HepG2 (cell line): ENCODE measurements at regions not wholly inside any gene's neighbourhood (a gene's known extent, or its start where the extent isn't known, plus 50 kb on each side); places are given as distances from the start of the nearest gene placed in this dataset.

Experiments
- ATAC-seq: fragments of 200-7000 bp; cut with Tn5 transposase; 3 replicates; pipeline ENCODE4 v1.9.1; 2020; ENCODE audit warnings: mild to moderate bottlenecking, moderate library complexity
- BruUV-seq: library from RNA; stranded (reverse); fragments of 400-500 nt; replicated peaks from 2 replicates; lab custom pipeline; 2021; lab: Mats Ljungman, UMichigan
- CTCF ChIA-PET: fragments of 300-600 bp; formaldehyde crosslinking; extraction: SDS; loops from one replicate; lab custom pipeline; 2021; ENCODE audit warnings: low total read pairs, inconsistent platforms, low intra/inter-chr PET ratio; lab: Yijun Ruan, JAX
- POLR2A ChIA-PET: fragments of 350-600 bp; sonication (Branson Sonifier 250); formaldehyde crosslinking; loops from one replicate; lab custom pipeline; 2020; ENCODE audit warnings: antibody characterized with exemption, inconsistent platforms; lab: Yijun Ruan, JAX
- DNase-seq: peaks from one replicate; pipeline ENCODE4 v3.0.0-alpha.2; 2015; ENCODE audit warnings: low spot score
- FAIRE-seq: peaks from 3 replicates; lab custom pipeline; 2011; peaks lifted over from hg19 to GRCh38; lab: Jason Lieb, UNC
- H2AFZ ChIP-seq: one replicate; pipeline ENCODE4 v1.6.1; 2011; ENCODE audit warnings: low read length, inconsistent platforms
- H3K27ac ChIP-seq: fragments of 300-600 bp; 3 replicates; pipeline ENCODE4 v1.8.0; 2011; ENCODE audit warnings: mixed run types, mild to moderate bottlenecking, mixed read lengths, low read length, inconsistent platforms; ENCODE audit not compliant: insufficient read depth; ENCODE audit errors: extremely low read length
- H3K27me3 ChIP-seq, 2 experiments: fragments of 200-600 bp in 1 of 2; 2 replicates in 1 of 2; 3 replicates in 1 of 2; pipeline versions ENCODE4 v1.6.0 to v1.8.0; 2011; ENCODE audit warnings: low read length in 2 of 2, mild to moderate bottlenecking in 2 of 2, moderate library complexity in 2 of 2, inconsistent platforms in 1 of 2; ENCODE audit not compliant: insufficient read depth in 2 of 2, control insufficient read depth in 1 of 2
- H3K36me3 ChIP-seq, 2 experiments: fragments of 200-600 bp in 1 of 2; replicated peaks in 1 of 2; 2 replicates in 1 of 2; 3 replicates in 1 of 2; pipeline versions ENCODE4 v1.5.1 to v1.8.0; 2011; ENCODE audit warnings: low read length in 2 of 2, inconsistent platforms in 1 of 2; ENCODE audit not compliant: insufficient read depth in 2 of 2, control insufficient read depth in 1 of 2
- H3K4me1 ChIP-seq: 2 replicates; pipeline ENCODE4 v1.5.1; 2012; ENCODE audit warnings: low read length, inconsistent platforms; ENCODE audit not compliant: insufficient read depth
- H3K4me2 ChIP-seq: 2 replicates; pipeline ENCODE4 v1.6.0; 2011; ENCODE audit warnings: low read depth, low read length, inconsistent platforms
- H3K4me3 ChIP-seq, 3 experiments: fragments of 200-600 bp in 1 of 3; sonication (generic), shearing (Covaris generic) in 1 of 3; replicated peaks in 1 of 3; 2 replicates each; pipeline ENCODE4 v1.5.1; 2011 to 2016; ENCODE audit warnings: low read length in 3 of 3, inconsistent platforms in 2 of 3, low read depth in 2 of 3, mild to moderate bottlenecking in 2 of 3, control low read depth in 1 of 3, mixed read lengths in 1 of 3; ENCODE audit not compliant: insufficient read depth in 1 of 3
- H3K79me2 ChIP-seq: one replicate; pipeline ENCODE4 v1.6.1; 2011; ENCODE audit warnings: low read length, inconsistent platforms; ENCODE audit not compliant: insufficient read depth
- H3K9ac ChIP-seq: 2 replicates; pipeline ENCODE4 v1.6.0; 2011; ENCODE audit warnings: mild to moderate bottlenecking, low read depth, low read length, inconsistent platforms; ENCODE audit not compliant: insufficient read depth
- H3K9me3 ChIP-seq: 2 replicates; pipeline ENCODE4 v1.5.1; 2012; ENCODE audit warnings: mild to moderate bottlenecking, low read length
- H4K20me1 ChIP-seq: 2 replicates; pipeline ENCODE4 v1.6.0; 2011; ENCODE audit warnings: inconsistent platforms, mild to moderate bottlenecking, low read length, moderate library complexity; ENCODE audit not compliant: insufficient read depth
- ARHGAP35 ChIP-seq: sonication (generic); formaldehyde crosslinking; IDR thresholded peaks from 2 replicates; pipeline ENCODE4 v1.9.0; 2022; ENCODE audit warnings: mild to moderate bottlenecking, inconsistent platforms, moderate library complexity, missing genetic modification reagents, borderline replicate concordance
- ARID2 ChIP-seq: sonication (generic); formaldehyde crosslinking; IDR thresholded peaks from 2 replicates; pipeline ENCODE4 v1.8.1; 2022; ENCODE audit warnings: mild to moderate bottlenecking, missing genetic modification reagents, borderline replicate concordance
- DRAP1 ChIP-seq: IDR thresholded peaks from 2 replicates; pipeline ENCODE4 v1.6.1; 2016; ENCODE audit warnings: missing genetic modification reagents, missing compliant biosample characterization
- EP300 ChIP-seq, 3 experiments: sonication (generic) in 1 of 3; formaldehyde crosslinking in 1 of 3; IDR thresholded peaks; 2 replicates each; pipeline versions ENCODE4 v1.5.1 to v1.6.1; 2011 to 2020; ENCODE audit warnings: low read depth in 2 of 3, low read length in 2 of 3, borderline replicate concordance in 1 of 3, improper control_type of control experiment in 1 of 3, mild to moderate bottlenecking in 1 of 3, missing genetic modification reagents in 1 of 3, moderate library complexity in 1 of 3
- FOXP4 ChIP-seq: sonication (generic); formaldehyde crosslinking; IDR thresholded peaks from 2 replicates; pipeline ENCODE4 v1.4.0; 2020; ENCODE audit warnings: missing genetic modification reagents
- HBP1 ChIP-seq: IDR thresholded peaks from 2 replicates; pipeline ENCODE4 v1.6.1; 2016; ENCODE audit warnings: low read depth, control low read depth
- KAT7 ChIP-seq: IDR thresholded peaks from 2 replicates; pipeline ENCODE4 v1.6.1; 2018; ENCODE audit warnings: borderline replicate concordance, missing compliant biosample characterization
- MXD4 ChIP-seq: IDR thresholded peaks from 2 replicates; pipeline ENCODE4 v1.6.1; 2016; ENCODE audit warnings: mild to moderate bottlenecking, missing biosample characterization, missing genetic modification reagents
- SNAPC5 ChIP-seq: sonication (generic); formaldehyde crosslinking; IDR thresholded peaks from 2 replicates; pipeline ENCODE4 v1.8.1; 2023; ENCODE audit warnings: mild to moderate bottlenecking, missing genetic modification reagents, borderline replicate concordance
- THAP7 ChIP-seq: sonication (generic); formaldehyde crosslinking; IDR thresholded peaks from 2 replicates; pipeline ENCODE4 v1.8.1; 2023; ENCODE audit warnings: mild to moderate bottlenecking, missing genetic modification reagents
- TIGD3 ChIP-seq: sonication (generic); formaldehyde crosslinking; IDR thresholded peaks from 2 replicates; pipeline ENCODE4 v1.5.1; 2020; ENCODE audit warnings: mild to moderate bottlenecking, missing genetic modification reagents, borderline replicate concordance
- ZNF441 ChIP-seq: sonication (generic); formaldehyde crosslinking; IDR thresholded peaks from 2 replicates; pipeline ENCODE4 v1.7.0; 2021; ENCODE audit warnings: missing genetic modification reagents, borderline replicate concordance
- ZNF652 ChIP-seq: IDR thresholded peaks from 2 replicates; pipeline ENCODE4 v1.6.1; 2016; ENCODE audit warnings: low read depth, borderline replicate concordance
- WGBS: methylation state at CpG from one replicate; pipeline ENCODE4 v1.1.6; 2017; ENCODE audit warnings: low lambda C conversion rate; 5-methylcytosine and 5-hydroxymethylcytosine counted together
- in situ Hi-C: cut with HindIII; loops from 2 replicates; pipeline ENCODE4 v1.10.0; 2017; ENCODE audit warnings: low pct_unique_long_range_greater_than_20kb; ENCODE audit not compliant: extremely low pct_ligation_motif_present
- intact Hi-C: fragments of 100-400 bp; cut with micrococcal nuclease; formaldehyde crosslinking; loops from one replicate; pipeline ENCODE4 v1.10.0; 2022; ENCODE audit not compliant: unreplicated experiment

GRCh38 chrX:39117101-39117500 is 315.8 kb downstream of the MID1IP1 start:
- Histone ChIP-seq H3K9me3 (no peaks in the 10 kb centered on the region), H3K9ac (no peak overlapping the region), H3K4me1 (no peaks in the 10 kb centered on the region), H4K20me1 (no peaks in the 10 kb centered on the region), H3K4me3 (no peak overlapping the region), H3K79me2 (no peaks in the 10 kb centered on the region), H3K36me3 (no peaks in the 10 kb centered on the region), H3K27ac (no peak overlapping the region), H3K4me2 (no peak overlapping the region), H2AFZ (no peak overlapping the region), H3K27me3 (no peaks in the 10 kb centered on the region)
- in situ Hi-C loops = no loop called here
- POLR2A ChIA-PET = no interaction called here
- no peak for ATAC-seq
- CTCF ChIA-PET = no interaction called here
- intact Hi-C loops = no loop called here
- DNase-seq = no peak
- FAIRE-seq = no peak
- 6% methylated on average over 2 of the region's 2 CpGs for WGBS
- no peak for TF ChIP-seq MXD4
- no peak for TF ChIP-seq THAP7 (CRISPR knock-in tag)
- TF ChIP-seq HBP1 (CRISPR knock-in tag) = no peak
- TF ChIP-seq DRAP1 (CRISPR knock-in tag) = no peak
- TF ChIP-seq ARHGAP35 (CRISPR knock-in tag) = no peak
- TF ChIP-seq ZNF441 (CRISPR knock-in tag) = no peak
- no peak for TF ChIP-seq TIGD3 (CRISPR knock-in tag)
- no peak for TF ChIP-seq SNAPC5 (CRISPR knock-in tag)
- TF ChIP-seq EP300 (IDR thresholded peaks at IDR 0.05; ENCODE audit: low read depth in 2 of 2, low read length in 2 of 2) = no peak
- TF ChIP-seq EP300 (CRISPR knock-in tag; IDR thresholded peaks at IDR 0.05; ENCODE audit: borderline replicate concordance) = no peak
- no peak for TF ChIP-seq ZNF652 (CRISPR knock-in tag)
- TF ChIP-seq FOXP4 = no peak
- TF ChIP-seq KAT7 = no peak
- TF ChIP-seq ARID2 (CRISPR knock-in tag) = no peak
- no TSS peak for BruUV-seq
